Mesothelial cell of epicardium (in vitro differentiated cells): ENCODE measurements at regions not wholly inside any gene's neighbourhood (a gene's known extent, or its start where the extent isn't known, plus 50 kb on each side); places are given as distances from the start of the nearest gene placed in this dataset.
A peak's percentile ranks its signal among the peaks of the same experiment; 100 is the strongest.

Source experiments
- DNase-seq, 2 experiments: peaks; one replicate each; pipeline ENCODE4 v3.0.0; 2021; ENCODE audit warnings: low spot score in 2 of 2; ENCODE audit not compliant: unreplicated experiment in 2 of 2
- H3K27ac Mint-ChIP-seq: 2 replicates; pipeline ENCODE4 v1.8.0; 2021; ENCODE audit warnings: mixed read lengths
- H3K27me3 Mint-ChIP-seq: 2 replicates; pipeline ENCODE4 v1.8.0; 2021; ENCODE audit warnings: low read depth, mixed read lengths
- H3K36me3 Mint-ChIP-seq: 2 replicates; pipeline ENCODE4 v1.8.0; 2021; ENCODE audit warnings: mixed read lengths
- H3K4me1 Mint-ChIP-seq: 2 replicates; pipeline ENCODE4 v1.8.0; 2021; ENCODE audit warnings: mixed read lengths
- H3K4me3 Mint-ChIP-seq: 2 replicates; pipeline ENCODE4 v1.8.0; 2021; ENCODE audit warnings: mild to moderate bottlenecking, moderate library complexity, mixed read lengths
- H3K9me3 Mint-ChIP-seq: 2 replicates; pipeline ENCODE4 v1.8.0; 2021; ENCODE audit warnings: mixed read lengths
- CTCF ChIP-seq: fragments of 200-600 bp; sonication (generic); IDR thresholded peaks from one replicate; pipeline ENCODE4 v1.5.0; 2021; ENCODE audit warnings: antibody characterized with exemption; ENCODE audit not compliant: unreplicated experiment

GRCh38 chr20:51869002-51869401 is 66.7 kb upstream of the SALL4 start:
- H3K27me3 Mint-ChIP-seq = no peaks in the 10 kb centered on the region
- no peaks in the 10 kb centered on the region for H3K36me3 Mint-ChIP-seq
- H3K4me1 Mint-ChIP-seq = peaks cover 16% of the 10 kb centered on the region
- H3K4me3 Mint-ChIP-seq = no peak overlapping the region
- TF ChIP-seq CTCF = no peak
- DNase-seq = no peak
- H3K27ac Mint-ChIP-seq = no peak overlapping the region
- no peaks in the 10 kb centered on the region for H3K9me3 Mint-ChIP-seq

GRCh38 chr20:51867251-51867650 is 64.9 kb upstream of the SALL4 start:
- Mint-ChIP-seq H3K36me3 (no peaks in the 10 kb centered on the region), H3K9me3 (no peaks in the 10 kb centered on the region), H3K27me3 (no peaks in the 10 kb centered on the region), H3K27ac (peak overlapping the region; percentile 14), H3K4me1 (peaks cover 13% of the 10 kb centered on the region), H3K4me3 (no peak overlapping the region)
- no peak for TF ChIP-seq CTCF
- no peak for DNase-seq

GRCh38 chr20:51864967-51865366 is 62.6 kb upstream of the SALL4 start:
- H3K27me3 Mint-ChIP-seq = no peaks in the 10 kb centered on the region
- no peak for DNase-seq
- no peak overlapping the region for H3K4me3 Mint-ChIP-seq
- peaks cover 22% of the 10 kb centered on the region for H3K4me1 Mint-ChIP-seq
- H3K9me3 Mint-ChIP-seq = no peaks in the 10 kb centered on the region
- no peak for TF ChIP-seq CTCF
- no peaks in the 10 kb centered on the region for H3K36me3 Mint-ChIP-seq
- H3K27ac Mint-ChIP-seq = no peak overlapping the region

- TF ChIP-seq CTCF = no peak
- H3K36me3 Mint-ChIP-seq = no peaks in the 10 kb centered on the region
- no peaks in the 10 kb centered on the region for H3K9me3 Mint-ChIP-seq
- H3K27ac Mint-ChIP-seq = no peak overlapping the region
- no peak for DNase-seq
- no peaks in the 10 kb centered on the region for H3K27me3 Mint-ChIP-seq
- no peak overlapping the region for H3K4me3 Mint-ChIP-seq
- H3K4me1 Mint-ChIP-seq = peaks cover 27% of the 10 kb centered on the region
These were observed 60.5 kb upstream of the SALL4 start for GRCh38 chr20:51862796-51863195.

- DNase-seq = no peak
- Mint-ChIP-seq H3K4me1 (peaks cover 22% of the 10 kb centered on the region), H3K36me3 (no peaks in the 10 kb centered on the region), H3K27ac (no peak overlapping the region), H3K27me3 (no peaks in the 10 kb centered on the region), H3K9me3 (no peaks in the 10 kb centered on the region), H3K4me3 (no peak overlapping the region)
- no peak for TF ChIP-seq CTCF
These were observed 59.6 kb upstream of the SALL4 start for GRCh38 chr20:51861726-51862466.
